ENCODE measurements at regions not wholly inside any gene's neighbourhood (a gene's known extent, or its start where the extent isn't known, plus 50 kb on each side); places are given as distances from the start of the nearest gene placed in this dataset.

DNA sequence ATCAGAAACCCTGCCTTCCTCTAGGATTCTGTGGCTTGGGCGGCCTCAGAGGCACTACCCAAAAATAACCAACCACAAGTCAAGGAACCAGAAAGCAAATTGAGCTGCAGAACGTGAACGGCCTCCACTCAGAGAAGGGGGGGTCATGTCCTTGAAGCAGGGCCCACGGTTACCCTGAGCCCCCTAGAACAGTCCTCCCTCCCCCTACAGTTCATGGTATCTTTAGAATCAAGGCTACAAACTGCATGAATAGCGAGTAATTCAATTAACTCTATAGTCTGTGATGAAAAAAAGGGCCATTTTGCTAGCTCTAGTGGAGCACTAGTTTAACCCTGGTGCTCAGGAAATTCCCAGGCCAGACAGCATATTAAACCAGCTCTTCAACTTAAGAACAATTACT, 79.0 kb upstream of the ZNF507 start:
- no peak for TF ChIP-seq CTCF (conservative IDR thresholded peaks at IDR 0.05; ENCODE audit: low read depth, low read length)
- no peak for TF ChIP-seq FOS (IDR thresholded peaks at IDR 0.05; ENCODE audit: low read depth, low read length)
- TF ChIP-seq RCOR1 (IDR thresholded peaks at IDR 0.05; ENCODE audit: insufficient replicate concordance, low read length), result no peak
- no peak for TF ChIP-seq USF2 (IDR thresholded peaks at IDR 0.05; ENCODE audit: low read depth, low read length)
- no peak for TF ChIP-seq MAFK (IDR thresholded peaks at IDR 0.05; ENCODE audit: low read depth, low read length)
- TF ChIP-seq SMC3 (IDR thresholded peaks at IDR 0.05; ENCODE audit: low read depth, low read length), result no peak
- no peak for TF ChIP-seq POLR2A (IDR thresholded peaks at IDR 0.05; ENCODE audit: low read depth, low read length)
- TF ChIP-seq CEBPB (IDR thresholded peaks at IDR 0.05; ENCODE audit: low read depth, low read length), result no peak
- TF ChIP-seq RAD21 (IDR thresholded peaks at IDR 0.05; ENCODE audit: low read length), result no peak
- TF ChIP-seq, protein P1, sequence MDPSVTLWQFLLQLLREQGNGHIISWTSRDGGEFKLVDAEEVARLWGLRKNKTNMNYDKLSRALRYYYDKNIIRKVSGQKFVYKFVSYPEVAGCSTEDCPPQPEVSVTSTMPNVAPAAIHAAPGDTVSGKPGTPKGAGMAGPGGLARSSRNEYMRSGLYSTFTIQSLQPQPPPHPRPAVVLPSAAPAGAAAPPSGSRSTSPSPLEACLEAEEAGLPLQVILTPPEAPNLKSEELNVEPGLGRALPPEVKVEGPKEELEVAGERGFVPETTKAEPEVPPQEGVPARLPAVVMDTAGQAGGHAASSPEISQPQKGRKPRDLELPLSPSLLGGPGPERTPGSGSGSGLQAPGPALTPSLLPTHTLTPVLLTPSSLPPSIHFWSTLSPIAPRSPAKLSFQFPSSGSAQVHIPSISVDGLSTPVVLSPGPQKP (IDR thresholded peaks at IDR 0.05; ENCODE audit: borderline replicate concordance, low read depth, low read length), result no peak
- TF ChIP-seq CHD1 (IDR thresholded peaks at IDR 0.05; ENCODE audit: low read depth, low read length), result no peak
- TF ChIP-seq RFX5 (IDR thresholded peaks at IDR 0.05; ENCODE audit: low read depth, low read length), result no peak
- no peak for TF ChIP-seq MXI1 (IDR thresholded peaks at IDR 0.05; ENCODE audit: borderline replicate concordance, low read depth, low read length)
- TF ChIP-seq MAZ (IDR thresholded peaks at IDR 0.05; ENCODE audit: borderline replicate concordance, low read depth, low read length), result no peak

Measured in IMR-90 (cell line).